H1 (cell line): ENCODE measurements at regions not wholly inside any gene's neighbourhood (a gene's known extent, or its start where the extent isn't known, plus 50 kb on each side); places are given as distances from the start of the nearest gene placed in this dataset.

Experiments used
- CTCF ChIA-PET: fragments of 300-600 bp; sonication (Branson Sonifier 250); formaldehyde crosslinking; loops from one replicate; lab custom pipeline; 2021; ENCODE audit not compliant: partially characterized antibody; lab: Charles Lee
- POLR2A ChIA-PET: fragments of 300-600 bp; sonication (Branson Sonifier 250); formaldehyde crosslinking; loops from one replicate; lab custom pipeline; 2021; ENCODE audit warnings: inconsistent platforms; ENCODE audit not compliant: partially characterized antibody; lab: Charles Lee
- DNase-seq, 2 experiments: peaks; one replicate each; pipeline versions ENCODE4 v3.0.0 to v3.0.0-alpha.2; 2010 to 2022; ENCODE audit warnings: low spot score in 2 of 2, low read depth in 1 of 2, mixed read lengths in 1 of 2
- FAIRE-seq: peaks from 2 replicates; lab custom pipeline; 2011; peaks lifted over from hg19 to GRCh38; lab: Jason Lieb, UNC
- H2AFZ ChIP-seq: 2 replicates; pipeline ENCODE4 v1.8.1; 2012; ENCODE audit warnings: low read length, inconsistent platforms
- H2AK5ac ChIP-seq: 2 replicates; pipeline ENCODE4 v1.6.1; 2013; ENCODE audit warnings: low read depth, low read length
- H2BK120ac ChIP-seq: replicated peaks from 2 replicates; pipeline ENCODE3; 2013; ENCODE audit warnings: low read depth, low read length, inconsistent platforms
- H2BK12ac ChIP-seq: 2 replicates; pipeline ENCODE4 v1.6.1; 2013; ENCODE audit warnings: low read depth, low read length
- H2BK15ac ChIP-seq: 2 replicates; pipeline ENCODE4 v1.6.1; 2013; ENCODE audit warnings: low read length
- H2BK20ac ChIP-seq: 2 replicates; pipeline ENCODE4 v1.6.1; 2013; ENCODE audit warnings: low read length
- H2BK5ac ChIP-seq: 2 replicates; pipeline ENCODE4 v1.6.1; 2013; ENCODE audit warnings: low read depth, low read length
- H3K14ac ChIP-seq: 2 replicates; pipeline ENCODE4 v1.6.1; 2013; ENCODE audit warnings: inconsistent platforms; ENCODE audit not compliant: insufficient read length
- H3K18ac ChIP-seq: 2 replicates; pipeline ENCODE4 v1.6.1; 2013; ENCODE audit warnings: low read length; ENCODE audit errors: extremely low read depth
- H3K23ac ChIP-seq: 2 replicates; pipeline ENCODE4 v1.6.1; 2013; ENCODE audit warnings: inconsistent platforms; ENCODE audit not compliant: insufficient read length
- H3K23me2 ChIP-seq: 2 replicates; pipeline ENCODE4 v1.6.1; 2013; ENCODE audit warnings: low read depth, low read length
- H3K27ac ChIP-seq: 2 replicates; pipeline ENCODE4 v1.6.1; 2011; ENCODE audit warnings: low read depth, low read length, inconsistent platforms
- H3K27me3 ChIP-seq, 4 experiments: replicated peaks in 1 of 4; 1 replicate in 1 of 4; 2 replicates in 3 of 4; pipeline versions ENCODE4 v1.6.1 to v1.8.1; 2011 to 2013; ENCODE audit warnings: low read length in 3 of 4, mild to moderate bottlenecking in 3 of 4, inconsistent platforms in 2 of 4, mixed read lengths in 2 of 4, moderate library complexity in 1 of 4; ENCODE audit not compliant: control insufficient read depth in 3 of 4, insufficient read depth in 3 of 4; ENCODE audit errors: extremely low read depth in 1 of 4
- H3K36me3 ChIP-seq, 4 experiments: 2 replicates each; pipeline versions ENCODE4 v1.6.1 to v1.8.1; 2011 to 2013; ENCODE audit warnings: mild to moderate bottlenecking in 4 of 4, low read length in 3 of 4, moderate library complexity in 2 of 4, control low read depth in 1 of 4, inconsistent platforms in 1 of 4; ENCODE audit not compliant: insufficient read depth in 4 of 4, control insufficient read depth in 2 of 4
- H3K4ac ChIP-seq: replicated peaks from 2 replicates; pipeline ENCODE3; 2013; ENCODE audit warnings: low read length, low read depth, mixed read lengths, inconsistent platforms; ENCODE audit not compliant: insufficient read length
- H3K4me1 ChIP-seq, 4 experiments: replicated peaks in 1 of 4; 1 replicate in 1 of 4; 2 replicates in 3 of 4; pipeline versions ENCODE4 v1.6.1 to v1.8.1; 2011 to 2013; ENCODE audit warnings: low read length in 3 of 4, inconsistent platforms in 2 of 4, mixed read lengths in 1 of 4; ENCODE audit not compliant: insufficient read depth in 4 of 4, control insufficient read depth in 3 of 4
- H3K4me2 ChIP-seq, 2 experiments: 2 replicates each; pipeline versions ENCODE4 v1.6.1 to v1.8.1; 2011 to 2013; ENCODE audit warnings: low read depth in 2 of 2, low read length in 2 of 2, control low read depth in 1 of 2, inconsistent platforms in 1 of 2, mild to moderate bottlenecking in 1 of 2; ENCODE audit not compliant: insufficient read depth in 1 of 2
- H3K4me3 ChIP-seq, 4 experiments: fragments of 200-600, 300-600 bp in 1 of 4; sonication (generic), shearing (Covaris generic), sonication (Bioruptor Twin) in 1 of 4; 2 replicates each; pipeline versions ENCODE4 v1.5.1 to v1.8.1; 2011 to 2016; ENCODE audit warnings: low read length in 4 of 4, low read depth in 3 of 4, control low read depth in 2 of 4, inconsistent platforms in 2 of 4, mild to moderate bottlenecking in 2 of 4, mixed read lengths in 1 of 4, moderate library complexity in 1 of 4; ENCODE audit not compliant: insufficient read depth in 2 of 4; ENCODE audit errors: extremely low read depth in 1 of 4
- H3K56ac ChIP-seq: replicated peaks from 2 replicates; pipeline ENCODE3; 2013; ENCODE audit warnings: low read depth, mild to moderate bottlenecking, mixed read lengths, low read length, inconsistent platforms; ENCODE audit not compliant: insufficient read length
- H3K79me1 ChIP-seq: 2 replicates; pipeline ENCODE4 v1.6.1; 2013; ENCODE audit warnings: low read depth, low read length, control low read depth
- H3K79me2 ChIP-seq, 2 experiments: 2 replicates each; pipeline versions ENCODE4 v1.6.1 to v1.8.1; 2012 to 2013; ENCODE audit warnings: low read length in 2 of 2, mild to moderate bottlenecking in 2 of 2, inconsistent platforms in 1 of 2; ENCODE audit not compliant: insufficient read depth in 2 of 2, control insufficient read depth in 1 of 2
- H3K9ac ChIP-seq, 4 experiments: replicated peaks in 1 of 4; 1 replicate in 1 of 4; 2 replicates in 3 of 4; pipeline versions ENCODE4 v1.6.1 to v1.8.1; 2011 to 2013; ENCODE audit warnings: low read depth in 3 of 4, low read length in 3 of 4, control low read depth in 2 of 4, mild to moderate bottlenecking in 2 of 4, moderate library complexity in 2 of 4, inconsistent platforms in 1 of 4; ENCODE audit errors: extremely low read depth in 1 of 4
- H3K9me3 ChIP-seq, 2 experiments: 2 replicates each; pipeline versions ENCODE4 v1.6.1 to v1.8.1; 2012 to 2013; ENCODE audit warnings: mild to moderate bottlenecking in 2 of 2, moderate library complexity in 2 of 2, control low read depth in 1 of 2, inconsistent platforms in 1 of 2, low read depth in 1 of 2, low read length in 1 of 2, mixed read lengths in 1 of 2; ENCODE audit not compliant: insufficient read depth in 2 of 2
- H4K20me1 ChIP-seq, 2 experiments: replicated peaks in 1 of 2; 2 replicates each; pipeline versions ENCODE3 to v1.8.1; 2011 to 2013; ENCODE audit warnings: inconsistent platforms in 2 of 2, low read length in 2 of 2, mild to moderate bottlenecking in 1 of 2; ENCODE audit not compliant: insufficient read depth in 2 of 2, control insufficient read depth in 1 of 2
- H4K5ac ChIP-seq: 2 replicates; pipeline ENCODE4 v1.6.1; 2013; ENCODE audit warnings: low read length, low read depth, mixed read lengths, inconsistent platforms; ENCODE audit not compliant: insufficient read length
- H4K8ac ChIP-seq: 2 replicates; pipeline ENCODE4 v1.8.0; 2013; ENCODE audit warnings: mild to moderate bottlenecking, moderate library complexity, low read length, inconsistent platforms; ENCODE audit not compliant: insufficient read depth; ENCODE audit errors: extremely low read depth
- H4K91ac ChIP-seq: replicated peaks from 2 replicates; pipeline ENCODE3; 2013; ENCODE audit warnings: low read length, mixed read lengths, inconsistent platforms; ENCODE audit not compliant: insufficient read length
- CTCF ChIP-seq, 3 experiments: IDR thresholded peaks; 1 replicate in 2 of 3; 2 replicates in 1 of 3; pipeline versions ENCODE4 v1.5.1 to v1.6.1; 2011; ENCODE audit warnings: low read length in 3 of 3, mild to moderate bottlenecking in 3 of 3, inconsistent platforms in 2 of 3, low read depth in 1 of 3, moderate library complexity in 1 of 3; ENCODE audit not compliant: insufficient read depth in 1 of 3; ENCODE audit errors: control extremely low read depth in 1 of 3
- RAD21 ChIP-seq, 2 experiments: IDR thresholded peaks in 1 of 2; conservative IDR thresholded peaks in 1 of 2; 2 replicates each; pipeline ENCODE4 v1.6.1; 2011; ENCODE audit warnings: low read depth in 2 of 2, low read length in 2 of 2, improper control_type of control experiment in 1 of 2, inconsistent platforms in 1 of 2, mild to moderate bottlenecking in 1 of 2, moderate library complexity in 1 of 2
- YY1 ChIP-seq: IDR thresholded peaks from 2 replicates; pipeline ENCODE4 v1.6.1; 2011; ENCODE audit warnings: low read depth, mild to moderate bottlenecking, low read length
- WGBS, 2 experiments: shearing (Covaris generic) in 1 of 2; methylation state at CpG; one replicate each; pipeline versions ENCODE4 v1.1.6 to v1.1.7; 2013 to 2015; ENCODE audit warnings: low lambda C conversion rate in 2 of 2, mixed read lengths in 2 of 2, inconsistent platforms in 1 of 2, low coverage in 1 of 2, missing lambda C conversion rate in 1 of 2; ENCODE audit not compliant: insufficient replicate concordance in 2 of 2, insufficient coverage in 1 of 2, insufficient read length in 1 of 2; ENCODE audit errors: extremely low coverage in 1 of 2, missing lambda C conversion rate in 1 of 2; 5-methylcytosine and 5-hydroxymethylcytosine counted together

GRCh38 chr1:221272940-221273339 lies 393.7 kb downstream of the HLX start:
- no peak overlapping the region for H3K9ac ChIP-seq
- WGBS, 2 experiments: 97% methylated on average over 3 of the region's 3 CpGs; no CpG with 5 or more reads in 1 of the 2 experiments
- no peak overlapping the region for H4K5ac ChIP-seq
- no peak for FAIRE-seq
- H2BK15ac ChIP-seq: no peak overlapping the region
- DNase-seq: no peak
- no peak overlapping the region for H2BK120ac ChIP-seq
- H4K8ac ChIP-seq: no peak overlapping the region
- H3K23me2 ChIP-seq: no peaks in the 10 kb centered on the region; the same call in 1 of the 2 replicates
- no peaks in the 10 kb centered on the region for H3K36me3 ChIP-seq
- H3K4me3 ChIP-seq: no peak overlapping the region
- no peak overlapping the region for H3K4ac ChIP-seq
- no peak overlapping the region for H2BK5ac ChIP-seq
- no peak overlapping the region for H3K23ac ChIP-seq
- H4K91ac ChIP-seq: no peak overlapping the region
- H3K79me2 ChIP-seq: no peaks in the 10 kb centered on the region
- POLR2A ChIA-PET: no interaction called here
- CTCF ChIA-PET: interaction anchor here (0.9 to 4.9 kb wide), 5 partner anchors 10 to 358 kb away, joined by 3 to 42 read pairs (median 4); no protein-coding TSS in a partner anchor
- no peak overlapping the region for H3K27ac ChIP-seq
- no peak overlapping the region for H2BK20ac ChIP-seq
- H3K18ac ChIP-seq: no peak overlapping the region
- H3K4me2 ChIP-seq: no peak overlapping the region
- H3K56ac ChIP-seq: no peak overlapping the region
- no peaks in the 10 kb centered on the region for H3K79me1 ChIP-seq
- no peaks in the 10 kb centered on the region for H3K9me3 ChIP-seq
- H2AK5ac ChIP-seq: no peak overlapping the region
- H3K14ac ChIP-seq: no peak overlapping the region
- H2AFZ ChIP-seq: no peak overlapping the region
- no peaks in the 10 kb centered on the region for H3K27me3 ChIP-seq
- H2BK12ac ChIP-seq: no peak overlapping the region
- no peaks in the 10 kb centered on the region for H4K20me1 ChIP-seq
- TF ChIP-seq RAD21 (IDR thresholded peaks at IDR 0.05 in 1 of 2, conservative IDR thresholded peaks at IDR 0.05 in 1 of 2; ENCODE audit: low read depth in 2 of 2, low read length in 2 of 2): peak; percentile 40 to 43
- peak in 1 of 3 experiments; percentile 7; a peak in 1 of 4 replicates for TF ChIP-seq CTCF (IDR thresholded peaks at IDR 0.05; ENCODE audit: control extremely low read depth in 1 of 3, insufficient read depth in 1 of 3, low read depth in 1 of 3, low read length in 3 of 3)
- no peak for TF ChIP-seq YY1
- peaks cover 0 to 5% (median 0%) of the 10 kb centered on the region in 4 experiments; a peak in 1 of 7 replicates for H3K4me1 ChIP-seq
